HG03103 (cell line): ENCODE measurements at regions not wholly inside any gene's neighbourhood (a gene's known extent, or its start where the extent isn't known, plus 50 kb on each side); places are given as distances from the start of the nearest gene placed in this dataset.

ENCODE experiments used
- ATAC-seq: cut with Tn5 transposase; IDR thresholded peaks from one replicate; pipeline ENCODE4 v1.9.1; 2021; ENCODE audit warnings: low read depth; ENCODE audit not compliant: unreplicated experiment

DNA sequence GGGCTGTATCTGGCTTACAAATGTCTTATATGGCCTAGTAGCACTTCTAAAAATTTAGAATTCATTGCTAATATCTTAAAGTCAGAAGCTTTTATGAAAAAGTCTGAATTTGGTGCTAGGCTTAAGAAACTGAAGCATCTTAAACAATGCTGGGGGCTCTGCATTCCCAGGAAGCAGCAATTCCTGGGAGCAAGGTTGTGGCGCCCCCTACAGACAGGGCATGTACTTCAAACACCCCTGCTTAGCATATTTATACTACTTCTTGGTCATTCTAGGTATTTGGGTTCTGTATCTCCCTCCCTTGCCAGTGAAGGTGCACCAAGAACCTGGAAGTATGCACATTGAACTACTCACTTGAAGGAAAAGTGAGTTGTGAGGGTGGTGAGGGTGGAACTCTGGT lies 64.6 kb upstream of the GRIA1 start:
- no peak for ATAC-seq

DNA sequence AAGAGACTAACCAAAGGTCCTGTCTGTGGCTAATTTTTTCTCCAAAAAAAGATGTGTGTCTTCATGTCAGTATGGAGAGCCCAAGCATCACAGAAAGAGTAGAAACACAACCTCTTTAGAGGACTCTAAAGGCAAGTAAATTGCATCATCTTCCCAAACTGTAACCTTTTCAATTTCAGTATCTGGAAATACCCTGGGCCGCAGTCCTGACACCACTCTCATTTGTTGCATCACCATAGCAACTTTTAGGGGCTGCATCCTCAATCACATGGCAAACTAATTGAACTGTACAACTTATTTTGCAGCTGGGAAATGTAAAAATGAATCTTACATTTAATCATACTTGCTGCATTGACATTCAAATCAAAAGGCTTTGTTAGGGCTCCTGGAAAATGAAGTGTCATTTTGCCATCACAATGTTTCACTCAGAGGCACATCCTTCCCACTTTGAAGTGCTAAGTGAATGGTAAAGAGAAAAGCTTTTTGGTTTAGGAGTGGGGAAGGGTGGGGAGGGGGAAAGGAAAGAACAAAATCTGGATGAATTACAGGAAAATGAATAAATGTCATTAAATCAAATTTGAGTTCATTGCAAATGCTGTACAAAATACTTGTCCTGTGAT lies 60.6 kb upstream of the GRIA1 start:
- no peak for ATAC-seq

DNA sequence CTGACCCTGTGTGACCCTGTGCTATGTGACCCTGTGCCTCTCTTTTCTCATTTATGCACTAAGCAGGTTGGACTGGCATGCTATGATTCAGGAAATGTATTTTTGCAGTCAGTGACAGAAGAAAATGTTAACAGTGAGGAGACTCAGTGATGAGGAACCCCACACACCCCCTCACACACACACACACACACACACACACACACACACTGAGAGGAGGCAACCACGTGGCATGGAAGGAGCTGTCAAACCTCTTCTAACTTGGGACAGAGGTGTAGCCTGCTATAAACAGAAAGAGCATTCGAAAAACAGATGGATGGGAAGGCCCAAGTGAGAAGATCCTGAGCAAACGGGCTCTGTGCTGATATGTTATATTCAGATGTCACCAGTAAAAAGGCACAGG lies 57.9 kb upstream of the GRIA1 start:
- ATAC-seq: no peak

DNA sequence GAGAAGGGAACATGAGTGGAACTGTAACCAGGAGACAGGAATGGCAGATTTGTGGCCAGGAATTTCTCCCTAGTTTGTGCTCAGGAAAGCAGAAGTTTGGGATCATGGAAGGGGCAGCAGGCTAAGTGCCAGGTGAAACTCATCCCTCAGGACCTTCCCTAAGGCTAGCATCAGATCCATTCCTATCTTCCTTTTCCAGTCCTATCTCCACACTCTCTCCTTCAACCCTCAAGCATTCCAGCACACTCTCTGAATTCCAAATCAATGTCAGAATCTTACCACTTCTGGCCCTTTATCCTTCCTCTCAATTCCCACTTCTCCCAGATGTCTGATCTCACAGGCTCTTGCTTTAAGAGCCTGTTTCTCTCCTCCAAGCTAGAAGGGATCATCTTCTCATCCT lies 53.2 kb upstream of the GRIA1 start:
- ATAC-seq: no peak

DNA sequence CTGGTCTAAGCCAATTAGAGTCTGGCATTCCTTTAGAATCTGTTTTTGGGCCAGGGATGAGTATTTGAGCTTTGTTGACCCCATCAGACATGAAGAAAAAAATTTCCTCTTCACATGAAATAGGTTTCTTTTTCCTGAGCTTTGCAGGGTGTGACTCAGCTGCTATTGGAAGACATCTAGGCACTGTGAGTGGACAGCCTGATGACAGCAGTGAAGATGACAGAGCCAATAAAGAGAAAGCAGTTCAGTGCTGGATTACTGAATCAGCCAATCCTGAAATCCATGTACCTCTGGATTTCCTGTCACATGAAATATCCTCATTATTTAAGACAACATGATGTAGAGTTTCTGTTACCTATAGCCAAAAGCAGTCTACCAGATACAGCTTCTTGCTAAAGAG lies 51.3 kb upstream of the GRIA1 start:
- no peak for ATAC-seq
